ENCODE measurements at regions not wholly inside any gene's neighbourhood (a gene's known extent, or its start where the extent isn't known, plus 50 kb on each side); places are given as distances from the start of the nearest gene placed in this dataset.

DNA sequence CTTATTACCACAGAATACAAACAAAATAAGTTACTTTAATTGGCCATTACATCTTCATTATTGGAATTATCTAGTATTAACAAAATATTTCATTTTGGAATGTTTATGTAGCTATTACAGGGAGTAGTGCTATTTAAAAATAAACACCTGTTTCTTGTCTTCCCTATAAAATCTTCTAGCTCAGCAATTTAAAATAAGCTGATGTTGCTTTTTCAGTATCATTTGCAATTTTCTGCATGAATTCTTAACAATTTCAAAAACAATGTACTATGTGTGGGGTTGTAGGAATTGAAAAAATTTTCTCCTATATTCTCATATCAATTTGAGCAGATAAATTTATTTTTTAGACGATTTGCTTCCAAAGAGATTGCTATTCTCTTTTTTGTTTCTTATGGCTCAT is 1251.3 kb upstream of the CRIM1 start:
- Histone ChIP-seq H3K9ac (ENCODE audit: low read depth, low read length, poor library complexity, severe bottlenecking) (no peak overlapping the region), H3K79me2 (ENCODE audit: insufficient read depth, low read length) (no peaks in the 10 kb centered on the region), H3K36me3 (ENCODE audit: insufficient read depth, low read length) (no peaks in the 10 kb centered on the region), H3K4me1 (ENCODE audit: insufficient read depth, low read length, poor library complexity, severe bottlenecking) (no peaks in the 10 kb centered on the region), H3K4me2 (ENCODE audit: low read depth, low read length, poor library complexity, severe bottlenecking) (no peak overlapping the region), H3K9me2 (replicated peaks; ENCODE audit: low read depth, low read length) (no peaks in the 10 kb centered on the region), H2AFZ (ENCODE audit: low read length) (no peak overlapping the region), H3K9me3 (ENCODE audit: insufficient read depth, low read depth, low read length) (no peaks in the 10 kb centered on the region), H3K4me3 (ENCODE audit: low read length, poor library complexity, severe bottlenecking) (no peak overlapping the region), H3F3A (ENCODE audit: low read depth) (no peaks in the 10 kb centered on the region), H3K27me3 (ENCODE audit: insufficient read depth, low read length, poor library complexity, severe bottlenecking) (no peaks in the 10 kb centered on the region), H4K20me1 (ENCODE audit: insufficient read depth, low read length, poor library complexity, severe bottlenecking) (no peaks in the 10 kb centered on the region)
- no peak for TF ChIP-seq EZH2phosphoT487 (IDR thresholded peaks at IDR 0.05; ENCODE audit: borderline replicate concordance)
- TF ChIP-seq, protein P1, sequence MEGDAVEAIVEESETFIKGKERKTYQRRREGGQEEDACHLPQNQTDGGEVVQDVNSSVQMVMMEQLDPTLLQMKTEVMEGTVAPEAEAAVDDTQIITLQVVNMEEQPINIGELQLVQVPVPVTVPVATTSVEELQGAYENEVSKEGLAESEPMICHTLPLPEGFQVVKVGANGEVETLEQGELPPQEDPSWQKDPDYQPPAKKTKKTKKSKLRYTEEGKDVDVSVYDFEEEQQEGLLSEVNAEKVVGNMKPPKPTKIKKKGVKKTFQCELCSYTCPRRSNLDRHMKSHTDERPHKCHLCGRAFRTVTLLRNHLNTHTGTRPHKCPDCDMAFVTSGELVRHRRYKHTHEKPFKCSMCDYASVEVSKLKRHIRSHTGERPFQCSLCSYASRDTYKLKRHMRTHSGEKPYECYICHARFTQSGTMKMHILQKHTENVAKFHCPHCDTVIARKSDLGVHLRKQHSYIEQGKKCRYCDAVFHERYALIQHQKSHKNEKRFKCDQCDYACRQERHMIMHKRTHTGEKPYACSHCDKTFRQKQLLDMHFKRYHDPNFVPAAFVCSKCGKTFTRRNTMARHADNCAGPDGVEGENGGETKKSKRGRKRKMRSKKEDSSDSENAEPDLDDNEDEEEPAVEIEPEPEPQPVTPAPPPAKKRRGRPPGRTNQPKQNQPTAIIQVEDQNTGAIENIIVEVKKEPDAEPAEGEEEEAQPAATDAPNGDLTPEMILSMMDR (conservative IDR thresholded peaks at IDR 0.05; ENCODE audit: low read length), result no peak

DNA sequence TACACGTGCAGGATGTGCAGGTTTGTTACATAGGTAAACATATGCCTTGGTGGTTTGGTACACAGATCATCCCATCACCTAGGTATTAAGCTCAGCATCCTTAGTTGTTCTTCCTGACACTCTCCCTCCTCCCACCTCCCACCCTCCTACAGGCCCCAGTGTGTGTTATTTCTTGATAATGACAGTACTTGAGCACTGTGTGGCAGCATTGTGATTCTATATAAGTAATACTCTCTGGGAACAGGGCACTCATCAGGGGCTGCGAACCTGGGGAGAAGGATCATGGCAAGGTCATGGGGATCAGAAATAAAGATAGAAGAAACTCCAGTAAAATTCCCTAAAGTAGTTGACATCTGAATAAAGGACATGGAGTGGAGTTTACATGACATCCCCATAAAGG is 1256.2 kb upstream of the CRIM1 start:
- no peak overlapping the region for H2AFZ ChIP-seq (ENCODE audit: low read length)
- H3K36me3 ChIP-seq (ENCODE audit: insufficient read depth, low read length), result no peaks in the 10 kb centered on the region
- H3K9me3 ChIP-seq (ENCODE audit: insufficient read depth, low read depth, low read length), result no peaks in the 10 kb centered on the region
- no peaks in the 10 kb centered on the region for H3K4me1 ChIP-seq (ENCODE audit: insufficient read depth, low read length, poor library complexity, severe bottlenecking)
- H3K27me3 ChIP-seq (ENCODE audit: insufficient read depth, low read length, poor library complexity, severe bottlenecking), result no peaks in the 10 kb centered on the region
- H4K20me1 ChIP-seq (ENCODE audit: insufficient read depth, low read length, poor library complexity, severe bottlenecking), result no peaks in the 10 kb centered on the region
- H3K4me3 ChIP-seq (ENCODE audit: low read length, poor library complexity, severe bottlenecking), result no peak overlapping the region
- H3K79me2 ChIP-seq (ENCODE audit: insufficient read depth, low read length), result no peaks in the 10 kb centered on the region
- no peak overlapping the region for H3K9ac ChIP-seq (ENCODE audit: low read depth, low read length, poor library complexity, severe bottlenecking)
- H3F3A ChIP-seq (ENCODE audit: low read depth), result no peaks in the 10 kb centered on the region
- no peak for TF ChIP-seq EZH2phosphoT487 (IDR thresholded peaks at IDR 0.05; ENCODE audit: borderline replicate concordance)
- TF ChIP-seq, protein P1 (conservative IDR thresholded peaks at IDR 0.05; ENCODE audit: low read length), result no peak
- no peak overlapping the region for H3K4me2 ChIP-seq (ENCODE audit: low read depth, low read length, poor library complexity, severe bottlenecking)
- no peaks in the 10 kb centered on the region for H3K9me2 ChIP-seq (replicated peaks; ENCODE audit: low read depth, low read length)

DNA sequence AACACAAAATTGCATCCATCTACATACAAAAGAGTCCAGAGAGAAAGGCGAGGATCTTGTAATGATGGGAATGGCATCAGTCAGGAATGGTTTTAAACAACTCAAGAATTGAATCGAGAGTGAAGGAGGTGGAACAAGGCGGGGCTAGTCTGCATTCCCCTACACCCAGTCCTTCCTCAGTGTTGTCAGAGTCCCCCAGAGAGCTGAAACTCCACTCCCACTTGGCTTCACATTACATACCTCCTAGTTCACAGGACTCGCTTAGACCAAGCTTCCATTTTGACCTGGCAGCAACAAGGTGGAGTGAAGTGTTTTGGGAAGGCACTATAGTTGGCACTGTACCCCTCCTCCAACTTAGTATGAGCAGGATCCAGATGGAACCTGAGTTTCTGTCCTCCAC is 1273.5 kb upstream of the CRIM1 start:
- H2AFZ ChIP-seq (ENCODE audit: low read length), result no peak overlapping the region
- no peaks in the 10 kb centered on the region for H3F3A ChIP-seq (ENCODE audit: low read depth)
- H4K20me1 ChIP-seq (ENCODE audit: insufficient read depth, low read length, poor library complexity, severe bottlenecking), result no peaks in the 10 kb centered on the region
- H3K9me2 ChIP-seq (replicated peaks; ENCODE audit: low read depth, low read length), result no peaks in the 10 kb centered on the region
- no peak overlapping the region for H3K9ac ChIP-seq (ENCODE audit: low read depth, low read length, poor library complexity, severe bottlenecking)
- no peaks in the 10 kb centered on the region for H3K9me3 ChIP-seq (ENCODE audit: insufficient read depth, low read depth, low read length)
- H3K4me3 ChIP-seq (ENCODE audit: low read length, poor library complexity, severe bottlenecking), result no peak overlapping the region
- H3K4me1 ChIP-seq (ENCODE audit: insufficient read depth, low read length, poor library complexity, severe bottlenecking), result no peaks in the 10 kb centered on the region
- TF ChIP-seq, protein P1 (conservative IDR thresholded peaks at IDR 0.05; ENCODE audit: low read length), result no peak
- TF ChIP-seq EZH2phosphoT487 (IDR thresholded peaks at IDR 0.05; ENCODE audit: borderline replicate concordance), result no peak
- H3K27me3 ChIP-seq (ENCODE audit: insufficient read depth, low read length, poor library complexity, severe bottlenecking), result no peaks in the 10 kb centered on the region
- no peaks in the 10 kb centered on the region for H3K79me2 ChIP-seq (ENCODE audit: insufficient read depth, low read length)
- no peaks in the 10 kb centered on the region for H3K36me3 ChIP-seq (ENCODE audit: insufficient read depth, low read length)
- H3K4me2 ChIP-seq (ENCODE audit: low read depth, low read length, poor library complexity, severe bottlenecking), result no peak overlapping the region
